ENCODE measurements at regions not wholly inside any gene's neighbourhood (a gene's known extent, or its start where the extent isn't known, plus 50 kb on each side); places are given as distances from the start of the nearest gene placed in this dataset.

DNA sequence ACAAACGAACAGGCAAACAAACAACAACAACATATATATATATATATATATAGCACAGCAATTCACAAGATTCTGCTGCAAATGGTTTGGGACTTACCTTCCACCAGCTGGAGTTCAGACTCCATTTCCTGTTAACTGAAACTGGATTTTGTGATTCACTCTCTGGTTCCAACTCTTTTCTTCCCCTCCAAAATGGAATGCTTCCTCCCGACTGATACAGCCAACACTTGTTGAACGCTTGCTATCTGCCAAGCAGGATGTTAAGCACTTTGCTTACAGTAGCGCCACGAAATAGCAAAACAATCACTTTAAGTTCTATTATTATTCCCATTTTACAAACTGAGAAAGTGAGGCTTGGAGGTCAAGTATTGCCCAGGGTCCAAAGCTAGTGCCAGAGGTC is 116.0 kb upstream of the TMEM132C start:
- CTCF ChIA-PET: interaction anchor here (0.6 kb wide), 1 partner anchor 1427 kb away, joined by 3 read pairs; no protein-coding TSS in a partner anchor
- no peak for DNase-seq (ENCODE audit: low spot score)
- POLR2A ChIA-PET (ENCODE audit: low non-redundant PET): interaction anchor here (0.6 kb wide), 1 partner anchor 72 kb away, joined by 3 read pairs; no protein-coding TSS in a partner anchor
- TF ChIP-seq, protein P1, sequence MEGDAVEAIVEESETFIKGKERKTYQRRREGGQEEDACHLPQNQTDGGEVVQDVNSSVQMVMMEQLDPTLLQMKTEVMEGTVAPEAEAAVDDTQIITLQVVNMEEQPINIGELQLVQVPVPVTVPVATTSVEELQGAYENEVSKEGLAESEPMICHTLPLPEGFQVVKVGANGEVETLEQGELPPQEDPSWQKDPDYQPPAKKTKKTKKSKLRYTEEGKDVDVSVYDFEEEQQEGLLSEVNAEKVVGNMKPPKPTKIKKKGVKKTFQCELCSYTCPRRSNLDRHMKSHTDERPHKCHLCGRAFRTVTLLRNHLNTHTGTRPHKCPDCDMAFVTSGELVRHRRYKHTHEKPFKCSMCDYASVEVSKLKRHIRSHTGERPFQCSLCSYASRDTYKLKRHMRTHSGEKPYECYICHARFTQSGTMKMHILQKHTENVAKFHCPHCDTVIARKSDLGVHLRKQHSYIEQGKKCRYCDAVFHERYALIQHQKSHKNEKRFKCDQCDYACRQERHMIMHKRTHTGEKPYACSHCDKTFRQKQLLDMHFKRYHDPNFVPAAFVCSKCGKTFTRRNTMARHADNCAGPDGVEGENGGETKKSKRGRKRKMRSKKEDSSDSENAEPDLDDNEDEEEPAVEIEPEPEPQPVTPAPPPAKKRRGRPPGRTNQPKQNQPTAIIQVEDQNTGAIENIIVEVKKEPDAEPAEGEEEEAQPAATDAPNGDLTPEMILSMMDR (conservative IDR thresholded peaks at IDR 0.05; ENCODE audit: low read depth): no peak
- H3K27ac ChIP-seq: no peak overlapping the region

DNA sequence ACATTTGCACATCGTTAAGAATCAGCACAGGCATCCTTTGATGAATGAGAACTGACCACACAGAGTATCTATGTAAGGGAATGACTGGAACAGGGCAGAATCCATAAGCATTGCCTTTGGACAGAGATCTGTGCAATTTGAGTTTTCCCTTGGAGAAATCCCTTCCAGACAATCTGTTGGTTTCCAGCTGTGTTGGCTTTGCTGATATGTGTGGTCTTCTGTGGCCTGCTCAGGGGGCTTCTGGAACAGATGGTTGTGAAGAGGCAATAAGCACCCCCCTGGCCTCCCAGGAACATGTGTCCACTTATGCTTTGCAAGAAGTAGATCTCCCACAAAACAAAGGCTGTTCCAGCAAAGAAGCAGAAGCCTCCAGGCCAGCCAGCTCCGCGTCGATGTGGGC is 111.4 kb upstream of the TMEM132C start:
- POLR2A ChIA-PET (ENCODE audit: low non-redundant PET): no interaction called here
- TF ChIP-seq, protein P1 (conservative IDR thresholded peaks at IDR 0.05; ENCODE audit: low read depth): no peak
- CTCF ChIA-PET: no interaction called here
- H3K27ac ChIP-seq: no peak overlapping the region
- DNase-seq (ENCODE audit: low spot score): no peak

DNA sequence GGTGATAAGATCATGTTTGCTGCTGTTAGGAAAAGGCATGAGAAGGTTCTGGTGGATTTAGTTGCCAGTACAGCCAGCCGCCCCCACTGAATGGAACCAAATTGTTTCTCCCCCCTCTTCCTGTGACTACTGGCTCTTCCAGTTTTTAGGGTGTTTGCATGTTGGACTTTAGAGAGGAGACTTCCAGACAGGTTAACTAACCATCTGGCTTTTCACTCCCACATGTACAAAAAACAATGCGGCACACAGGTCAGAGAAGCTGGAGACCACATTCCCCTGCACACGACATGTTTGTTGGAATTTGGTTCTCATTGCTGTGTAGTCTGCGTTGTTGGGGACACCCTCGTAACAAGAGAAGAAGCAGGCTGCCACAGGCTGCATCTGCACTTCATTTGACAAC is 103.9 kb upstream of the TMEM132C start:
- ChIA-PET POLR2A (ENCODE audit: low non-redundant PET) (no interaction called here), CTCF (no interaction called here)
- no peak overlapping the region for H3K27ac ChIP-seq
- DNase-seq (ENCODE audit: low spot score): no peak
- TF ChIP-seq, protein P1 (conservative IDR thresholded peaks at IDR 0.05; ENCODE audit: low read depth): no peak

DNA sequence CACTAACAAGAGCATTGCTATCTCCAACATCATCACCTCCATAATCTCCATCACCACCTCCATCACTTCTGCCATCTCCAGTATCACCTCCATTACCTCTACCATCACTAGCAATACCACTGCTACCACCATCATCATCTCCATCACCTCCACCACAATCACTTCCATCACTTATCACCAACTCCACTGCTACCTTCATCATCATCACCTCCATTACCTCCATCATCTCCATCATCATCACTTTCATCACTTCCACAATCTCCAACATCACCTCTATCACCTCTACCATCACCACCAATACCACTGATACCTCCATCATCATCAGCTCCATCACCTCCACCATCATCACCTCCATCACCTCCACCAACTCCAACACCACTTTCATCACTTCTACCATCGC is 102.4 kb upstream of the TMEM132C start:
- TF ChIP-seq, protein P1 (conservative IDR thresholded peaks at IDR 0.05; ENCODE audit: low read depth): no peak
- ChIA-PET POLR2A (ENCODE audit: low non-redundant PET) (no interaction called here), CTCF (no interaction called here)
- no peak overlapping the region for H3K27ac ChIP-seq
- no peak for DNase-seq (ENCODE audit: low spot score)

DNA sequence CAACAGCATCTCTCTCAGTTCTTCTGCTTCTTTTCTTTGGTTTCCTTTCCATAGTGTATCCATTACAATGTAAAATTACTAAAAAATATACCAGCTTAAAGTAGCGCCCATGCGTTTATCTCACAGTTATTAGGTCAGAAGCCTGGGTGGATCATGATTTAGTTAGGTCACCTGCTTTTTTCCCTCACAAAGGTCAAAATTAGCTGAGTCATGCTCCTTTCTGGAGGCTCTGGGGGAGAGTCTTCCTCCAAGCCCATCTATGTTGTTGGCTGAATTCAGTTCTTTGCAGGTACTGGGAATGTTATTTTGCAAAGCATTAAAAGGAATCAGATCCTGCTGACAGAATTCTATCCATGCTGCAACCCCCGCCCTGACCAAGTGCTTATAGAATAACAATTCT is 101.6 kb upstream of the TMEM132C start:
- H3K27ac ChIP-seq: no peak overlapping the region
- no peak for DNase-seq (ENCODE audit: low spot score)
- TF ChIP-seq, protein P1 (conservative IDR thresholded peaks at IDR 0.05; ENCODE audit: low read depth): no peak
- POLR2A ChIA-PET (ENCODE audit: low non-redundant PET): no interaction called here
- CTCF ChIA-PET: no interaction called here

DNA sequence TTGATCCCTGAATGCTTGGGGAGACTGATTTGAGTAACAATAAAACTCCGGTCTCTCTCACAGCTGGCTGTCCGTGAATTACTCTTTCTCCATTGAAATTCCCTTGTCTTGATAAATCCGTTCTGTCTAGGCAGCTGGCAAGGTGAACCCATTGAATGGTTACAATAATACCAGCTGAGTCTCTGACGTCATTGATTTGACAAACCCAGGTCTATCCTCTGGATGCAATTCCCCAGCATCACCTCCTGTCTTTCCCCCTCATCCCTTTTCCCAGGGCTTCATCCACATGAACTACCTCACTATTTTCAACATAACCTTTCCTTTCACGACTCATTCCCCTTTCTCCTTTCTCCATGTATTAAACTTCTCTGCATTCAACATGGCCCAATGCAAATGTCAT is 98.7 kb upstream of the TMEM132C start:
- TF ChIP-seq, protein P1 (conservative IDR thresholded peaks at IDR 0.05; ENCODE audit: low read depth): no peak
- no peak for DNase-seq (ENCODE audit: low spot score)
- no peak overlapping the region for H3K27ac ChIP-seq
- ChIA-PET POLR2A (ENCODE audit: low non-redundant PET) (no interaction called here), CTCF (no interaction called here)

DNA sequence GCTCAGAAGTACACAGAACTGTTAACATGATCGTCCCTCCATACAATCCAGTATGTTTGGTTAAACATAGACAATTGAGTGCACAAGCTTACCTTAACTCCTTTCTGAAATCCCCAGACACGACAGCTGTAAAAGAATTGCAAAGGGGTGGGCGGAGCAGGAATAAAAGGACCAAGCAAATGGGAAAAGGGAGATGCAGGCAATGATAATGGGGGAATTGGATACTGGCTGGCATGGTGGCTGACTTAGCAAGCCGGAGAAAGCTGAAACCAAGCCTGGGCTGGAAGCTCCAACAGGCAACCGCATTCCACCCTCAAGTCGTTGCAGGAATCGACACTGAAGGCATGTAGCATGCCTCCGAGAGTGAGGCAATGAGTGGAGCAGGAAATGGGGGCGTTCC is 96.8 kb upstream of the TMEM132C start:
- CTCF ChIA-PET: no interaction called here
- DNase-seq (ENCODE audit: low spot score): no peak
- POLR2A ChIA-PET (ENCODE audit: low non-redundant PET): no interaction called here
- TF ChIP-seq, protein P1 (conservative IDR thresholded peaks at IDR 0.05; ENCODE audit: low read depth): no peak
- H3K27ac ChIP-seq: no peak overlapping the region

All from RWPE1 (cell line).